HG03378 (cell line): ENCODE measurements at regions not wholly inside any gene's neighbourhood (a gene's known extent, or its start where the extent isn't known, plus 50 kb on each side); places are given as distances from the start of the nearest gene placed in this dataset.

ENCODE experiments used
- ATAC-seq: cut with Tn5 transposase; IDR thresholded peaks from one replicate; pipeline ENCODE4 v1.9.1; 2021; ENCODE audit warnings: mild to moderate bottlenecking, moderate library complexity; ENCODE audit not compliant: unreplicated experiment

DNA sequence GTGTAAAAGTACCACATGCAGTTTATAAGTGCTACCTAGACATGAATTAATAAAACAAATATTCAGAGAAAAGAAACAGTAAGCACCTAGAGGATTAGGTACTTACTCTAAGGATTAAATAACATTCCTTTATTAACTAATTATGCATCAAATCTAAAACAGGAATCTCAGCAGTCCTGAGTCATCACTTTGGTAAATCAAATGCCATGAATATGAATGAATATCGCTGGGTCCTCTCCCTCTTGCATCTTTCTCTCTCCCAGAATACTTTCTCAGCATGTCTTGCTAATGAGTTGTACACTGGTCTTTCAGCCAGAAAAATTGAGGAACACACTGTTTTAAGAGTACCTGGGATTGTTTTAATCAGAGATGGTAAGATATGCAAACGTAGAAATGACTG, 225.5 kb upstream of the NFE2L3 start:
- ATAC-seq: no peak

DNA sequence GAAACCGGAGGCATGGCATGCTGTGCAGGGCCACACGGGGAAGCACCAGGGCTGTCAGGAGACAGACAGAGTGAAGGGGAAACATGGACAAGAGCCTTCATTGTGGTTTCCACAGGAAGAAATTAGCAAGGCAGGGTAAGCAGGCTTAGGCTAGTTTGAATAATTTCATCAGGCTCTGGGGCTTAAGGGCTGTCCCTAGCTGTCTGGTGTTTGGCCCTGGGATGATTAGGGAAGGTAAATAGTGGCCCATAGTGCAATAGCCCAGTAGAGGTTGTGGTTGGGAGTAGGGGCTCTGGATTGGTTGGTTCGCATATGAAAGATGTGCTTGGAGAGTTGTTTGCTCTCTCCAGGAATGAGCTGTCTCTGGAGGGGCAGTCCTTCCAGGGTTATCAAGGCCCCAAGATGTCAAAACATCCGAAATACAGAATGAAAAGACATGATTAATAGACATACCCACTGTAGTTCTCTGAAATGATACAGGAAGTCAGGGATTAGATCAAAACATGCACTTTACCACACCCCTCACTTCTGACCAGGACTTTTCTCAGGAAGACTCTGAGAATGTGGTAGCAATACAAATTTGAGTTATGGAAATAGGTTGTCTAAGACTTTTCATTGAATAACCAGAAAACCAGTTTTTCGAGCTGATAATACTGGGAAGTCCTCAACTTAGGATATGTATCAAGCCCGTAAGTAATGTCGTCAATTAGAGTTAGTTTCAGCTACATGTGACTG, 224.9 kb upstream of the NFE2L3 start:
- no peak for ATAC-seq

DNA sequence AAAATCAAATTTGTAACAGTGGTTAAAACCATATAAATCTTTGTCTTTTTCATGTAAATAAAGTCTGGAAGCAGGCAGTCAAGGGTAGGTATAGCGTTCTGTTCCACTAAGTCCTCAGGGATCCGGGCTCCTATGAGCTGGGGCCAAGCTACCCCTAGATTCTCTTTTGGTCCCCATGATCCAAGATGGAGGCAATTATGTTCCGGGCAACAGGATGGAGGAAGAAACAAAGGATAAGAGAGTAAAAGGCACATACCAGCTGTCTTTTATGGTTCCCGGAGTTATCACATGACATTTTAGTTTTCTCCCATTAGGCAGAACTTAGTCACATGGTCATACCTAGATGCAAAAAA, 224.4 kb upstream of the NFE2L3 start:
- no peak for ATAC-seq

DNA sequence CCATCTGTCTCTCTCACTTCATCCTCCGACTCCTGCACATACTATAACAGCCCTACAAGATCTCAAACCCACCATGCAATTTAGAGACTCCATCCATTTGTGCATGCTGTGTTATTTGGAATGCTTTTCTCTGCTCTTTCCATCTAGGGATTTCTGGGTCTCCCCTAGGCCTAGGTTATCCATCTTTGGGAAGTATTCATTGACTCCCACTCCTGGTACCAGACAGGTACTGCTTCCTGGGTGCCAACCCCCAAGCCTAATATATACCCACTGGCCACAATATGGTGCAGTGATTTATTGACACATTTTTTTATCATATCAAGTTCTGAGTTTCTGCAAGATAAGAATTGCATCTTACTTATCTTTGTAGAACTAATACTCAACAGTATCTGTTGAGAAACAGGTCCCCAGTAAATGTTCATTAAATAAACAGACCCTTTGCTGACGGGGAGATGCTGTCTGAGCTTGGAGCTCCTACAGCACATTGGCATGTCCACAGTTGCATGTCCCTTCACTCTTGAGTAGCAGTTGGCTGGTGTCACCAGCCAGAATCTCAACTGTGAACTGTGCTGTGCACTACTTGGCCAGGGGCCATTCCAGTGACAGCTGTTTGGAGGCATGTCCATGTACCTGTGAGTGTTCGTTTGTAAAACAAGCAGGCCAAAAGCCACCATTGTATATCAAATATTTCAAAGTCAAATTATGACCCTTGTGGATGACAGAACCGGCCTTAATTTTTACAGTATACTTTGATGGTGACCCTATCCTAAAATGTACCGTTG, 223.3 kb upstream of the NFE2L3 start:
- no peak for ATAC-seq

DNA sequence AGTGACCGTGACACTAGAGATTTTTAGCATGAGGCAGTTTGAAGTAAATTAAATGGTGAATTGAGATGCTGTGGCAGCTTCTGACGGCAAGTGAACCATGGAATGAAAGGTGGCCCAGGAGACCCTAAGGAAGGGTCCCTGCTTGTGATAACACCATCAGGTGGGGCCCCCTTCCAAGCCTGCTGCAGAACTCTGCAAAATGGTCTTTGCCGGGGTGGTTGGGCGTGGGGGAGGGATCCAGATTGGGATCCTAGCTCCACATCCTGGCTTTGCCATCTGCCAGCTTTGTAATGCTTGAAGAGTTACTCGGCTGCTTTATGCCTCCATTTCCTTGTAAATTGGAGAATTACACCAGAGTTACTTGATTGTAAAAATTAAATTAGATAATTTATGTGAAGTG, 222.6 kb upstream of the NFE2L3 start:
- no peak for ATAC-seq

DNA sequence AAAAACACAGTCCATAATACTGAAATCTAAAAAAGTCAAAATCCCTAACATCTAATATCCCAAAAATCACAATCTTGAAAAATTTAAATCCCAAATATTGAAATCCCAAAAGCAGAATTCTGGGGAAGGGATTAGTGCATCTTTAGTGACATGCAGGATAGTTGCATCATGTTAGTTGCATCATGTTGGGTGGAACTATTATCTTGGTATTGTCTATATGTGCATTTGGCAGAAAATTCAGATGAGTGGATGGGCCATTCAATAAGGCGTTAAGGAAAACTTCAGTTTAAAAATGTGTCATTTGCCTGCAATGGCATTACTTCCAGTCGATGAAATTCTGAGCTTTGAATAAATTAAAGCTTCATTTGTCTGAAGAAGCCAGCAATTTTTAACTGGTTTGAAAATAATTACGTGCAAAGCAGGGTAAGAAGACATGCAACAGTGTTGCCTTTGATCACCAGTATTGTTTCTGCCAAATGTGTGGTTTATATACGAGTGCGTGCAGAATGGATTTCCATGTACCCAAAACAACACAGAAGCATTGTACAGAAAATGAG, 221.4 kb upstream of the NFE2L3 start:
- no peak for ATAC-seq

DNA sequence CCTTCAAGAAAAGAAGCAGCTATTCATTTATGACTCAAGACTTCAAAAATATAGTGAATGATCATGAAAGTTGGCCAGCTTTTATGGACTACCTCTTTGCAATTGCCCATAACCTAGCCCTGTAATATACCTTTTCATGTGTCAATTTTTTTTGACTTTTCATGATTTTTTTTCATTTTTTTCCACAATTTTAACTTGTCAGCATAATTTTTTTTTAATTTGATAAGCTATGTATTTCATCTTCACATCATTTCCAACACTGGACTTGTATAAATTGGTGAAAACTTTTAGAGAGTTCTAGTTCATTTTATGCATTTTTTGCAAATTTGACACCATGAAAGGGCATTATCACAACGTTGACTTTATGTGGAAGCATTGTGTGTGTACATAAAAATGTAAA, 220.8 kb upstream of the NFE2L3 start:
- ATAC-seq: no peak

DNA sequence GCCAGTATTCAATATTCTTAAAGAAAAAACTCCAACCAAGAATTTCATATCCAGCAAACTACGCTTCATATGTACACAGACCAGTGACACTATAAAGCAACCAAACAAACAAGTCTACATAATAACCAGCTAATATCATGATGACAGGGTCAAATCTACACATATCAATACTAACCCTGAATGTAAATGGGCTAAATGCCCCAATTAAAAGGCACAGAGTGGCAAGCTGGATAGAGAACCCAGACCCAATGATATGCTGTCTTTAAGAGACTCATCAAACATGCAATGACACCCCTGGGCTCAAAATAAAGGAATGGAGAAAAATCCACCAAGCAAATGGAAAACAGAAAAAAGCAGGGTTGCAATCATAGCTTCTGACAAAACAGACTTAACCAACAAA, 218.1 kb upstream of the NFE2L3 start:
- no peak for ATAC-seq

DNA sequence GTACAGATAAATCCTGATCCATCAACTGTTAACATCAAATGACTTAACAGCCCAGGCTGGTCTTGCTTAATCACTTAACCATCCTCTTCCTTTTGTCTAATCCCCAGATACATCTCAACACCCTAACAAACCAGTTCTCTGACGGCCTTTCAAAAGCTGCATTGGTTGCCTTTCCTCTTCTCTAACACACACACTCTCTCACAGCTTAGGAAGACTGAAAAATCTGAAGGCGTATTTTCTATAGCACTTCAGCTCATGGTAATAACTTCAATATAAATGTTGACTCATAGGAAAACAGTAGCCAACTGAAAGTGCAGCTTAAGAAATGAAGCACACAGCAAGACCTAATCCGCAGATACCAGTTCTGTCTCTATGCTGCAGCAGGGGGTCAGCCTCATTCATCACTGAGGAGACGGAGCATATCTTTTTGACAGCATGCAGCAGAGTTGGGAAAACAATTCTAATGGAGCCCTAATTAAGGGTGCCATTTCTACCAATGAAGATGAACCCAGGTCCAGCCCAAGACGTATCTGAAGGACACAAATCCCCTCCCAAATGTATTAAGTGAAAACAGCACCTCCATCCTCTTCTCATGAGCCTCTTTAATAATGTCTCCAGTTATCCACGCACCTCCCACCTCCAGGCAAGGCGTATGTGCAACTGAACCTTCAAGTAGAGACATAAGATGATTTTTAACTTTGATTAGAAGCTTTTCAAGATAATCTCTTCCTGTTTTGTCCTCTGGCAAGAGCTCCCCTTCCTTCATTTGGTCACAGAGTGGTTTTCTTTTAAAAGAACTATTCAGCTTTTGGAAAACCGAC, 211.7 kb upstream of the NFE2L3 start:
- peak; percentile 6 for ATAC-seq

DNA sequence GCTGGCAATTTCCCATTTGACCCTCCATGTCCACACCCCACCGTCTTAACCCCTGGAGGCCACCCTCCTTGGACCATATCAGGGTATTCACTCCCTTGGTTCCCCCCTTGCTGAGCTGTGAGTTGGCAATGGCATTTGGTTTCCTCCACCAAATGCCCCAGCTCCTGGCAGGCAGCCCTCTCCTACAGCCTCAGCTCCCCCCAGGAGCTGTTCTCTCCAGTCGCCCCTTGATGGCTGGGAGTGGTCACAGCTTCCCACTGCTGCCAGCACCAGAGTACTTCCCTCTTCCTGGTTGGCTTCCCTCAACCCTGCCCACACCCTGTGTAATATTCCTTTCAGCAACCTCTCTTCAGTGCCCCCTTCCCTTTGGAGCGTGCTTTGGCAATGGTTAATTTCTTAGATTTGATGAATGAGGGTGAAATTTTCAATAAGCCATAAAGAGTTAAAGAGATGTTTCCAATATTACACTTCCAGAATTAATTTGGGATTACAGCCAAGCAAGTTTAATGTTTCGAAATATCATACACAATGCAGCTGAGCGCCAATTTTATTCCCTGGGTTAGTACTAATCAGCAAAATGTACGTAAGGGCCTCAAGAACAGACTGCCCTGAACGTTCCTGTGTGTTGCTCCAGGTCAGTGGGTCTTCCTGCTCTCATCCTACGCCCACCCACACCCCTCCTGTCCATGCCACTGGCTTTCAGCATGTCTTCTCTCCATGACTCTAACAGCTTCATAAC, 207.1 kb upstream of the NFE2L3 start:
- ATAC-seq: no peak

DNA sequence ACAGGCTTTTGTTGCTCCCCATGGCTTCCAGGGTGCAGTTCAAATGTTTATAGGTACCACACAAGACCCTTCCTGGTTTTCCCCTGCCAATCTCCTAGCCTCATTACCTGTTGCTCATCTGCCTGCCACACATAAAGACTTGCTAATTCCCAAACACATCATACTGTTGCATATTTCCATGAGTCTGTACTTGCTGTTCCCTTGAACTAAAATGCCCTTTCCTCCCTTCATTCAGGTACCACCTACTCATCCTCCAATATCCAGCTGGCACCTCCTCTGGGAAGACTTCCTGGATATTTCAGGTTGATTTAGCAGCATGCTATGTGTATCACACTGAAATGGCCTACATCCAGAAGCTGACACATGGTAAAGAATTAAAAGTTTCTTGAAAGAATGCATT, 206.4 kb upstream of the NFE2L3 start:
- no peak for ATAC-seq

DNA sequence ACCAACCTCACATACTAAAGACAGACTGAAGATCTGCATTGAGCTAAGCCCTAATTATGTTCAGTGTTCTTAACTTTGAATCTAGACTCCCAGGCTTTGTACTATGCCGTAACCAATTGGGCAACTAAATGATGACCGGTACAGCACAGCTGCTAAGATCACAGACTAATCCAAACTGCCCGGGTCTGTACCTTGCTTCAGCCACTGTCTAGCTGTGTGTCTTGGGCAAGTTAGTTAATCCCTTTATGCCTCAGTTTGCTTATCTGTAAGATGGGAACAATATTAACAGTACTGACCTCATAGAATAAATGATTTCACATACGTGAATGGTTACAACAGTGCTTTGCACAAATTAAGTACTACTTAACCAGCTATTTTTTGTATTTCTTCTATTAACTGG, 205.8 kb upstream of the NFE2L3 start:
- ATAC-seq: no peak

DNA sequence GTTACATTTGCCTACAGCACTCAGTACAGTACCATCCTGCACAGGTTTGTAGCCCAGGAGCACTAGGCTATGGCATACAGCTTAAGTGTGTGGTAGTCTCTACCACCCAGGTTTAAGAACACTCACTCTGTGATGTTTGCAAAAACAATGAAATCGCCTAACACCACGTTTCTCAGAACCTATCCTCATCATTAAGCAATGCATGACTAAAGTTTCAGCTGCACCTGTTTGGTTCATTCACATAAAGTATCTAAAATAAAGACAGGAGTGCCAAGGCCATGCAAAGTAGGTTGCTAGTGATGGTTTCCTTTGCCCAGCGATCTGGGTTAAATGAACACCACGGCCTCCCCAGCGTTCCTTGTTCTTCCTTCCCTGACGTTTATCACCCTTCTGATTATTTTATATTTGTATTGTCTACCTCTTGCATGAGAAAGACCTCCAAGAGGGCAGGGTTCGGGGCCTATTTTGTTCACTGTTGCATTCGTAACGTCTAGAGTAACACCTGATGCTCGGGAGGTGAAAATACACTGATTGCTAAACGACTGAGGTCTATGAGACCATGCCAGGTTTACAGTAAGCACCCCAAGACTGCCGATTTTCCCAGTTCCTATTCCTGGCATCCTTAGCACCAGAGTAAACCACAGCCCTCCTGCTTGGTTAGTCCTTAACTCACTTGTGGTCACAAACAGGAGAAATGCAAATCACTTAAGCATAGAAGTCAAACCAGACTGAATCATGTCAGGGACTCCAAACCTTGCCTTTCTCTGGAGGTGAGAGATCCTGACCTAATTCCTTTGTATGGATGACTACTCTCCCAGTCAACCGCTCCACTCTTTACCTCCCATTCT, 204.1 kb upstream of the NFE2L3 start:
- no peak for ATAC-seq

DNA sequence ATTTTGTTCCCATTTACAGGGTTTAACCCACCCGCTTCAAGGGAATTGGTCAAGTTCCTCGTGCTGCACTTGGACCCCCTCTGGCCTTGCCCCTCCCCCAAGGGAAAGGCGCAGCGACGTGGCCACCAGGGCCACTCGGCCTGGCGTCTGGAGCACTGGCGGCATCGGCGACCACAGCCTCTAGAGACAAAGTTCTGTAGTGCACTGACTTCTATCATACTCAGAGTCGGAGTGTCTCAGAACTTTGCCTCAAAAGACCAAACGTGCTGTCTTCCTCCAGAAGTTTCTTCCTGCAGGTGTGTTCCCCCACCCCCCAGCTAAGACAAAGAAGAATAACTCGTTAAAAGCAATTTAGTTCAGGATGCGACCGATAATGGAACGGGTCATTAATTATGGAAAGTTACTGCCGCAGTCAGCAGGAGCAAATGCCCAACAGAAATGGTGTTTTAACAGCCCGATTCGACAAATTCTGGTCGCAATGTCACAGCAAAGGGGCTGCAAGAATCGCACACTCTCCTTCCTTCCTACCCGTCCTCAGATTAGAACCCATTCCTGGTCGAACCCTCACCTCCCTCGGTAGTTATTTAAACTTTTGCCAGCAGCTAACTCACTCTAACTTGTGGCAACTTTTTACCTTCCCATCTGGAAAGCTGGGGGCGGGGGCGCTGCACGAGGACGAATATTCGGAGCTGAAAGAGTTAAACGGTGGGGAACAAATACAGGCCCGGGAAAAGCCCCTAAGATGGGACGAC, 202.1 kb upstream of the NFE2L3 start:
- no peak for ATAC-seq

DNA sequence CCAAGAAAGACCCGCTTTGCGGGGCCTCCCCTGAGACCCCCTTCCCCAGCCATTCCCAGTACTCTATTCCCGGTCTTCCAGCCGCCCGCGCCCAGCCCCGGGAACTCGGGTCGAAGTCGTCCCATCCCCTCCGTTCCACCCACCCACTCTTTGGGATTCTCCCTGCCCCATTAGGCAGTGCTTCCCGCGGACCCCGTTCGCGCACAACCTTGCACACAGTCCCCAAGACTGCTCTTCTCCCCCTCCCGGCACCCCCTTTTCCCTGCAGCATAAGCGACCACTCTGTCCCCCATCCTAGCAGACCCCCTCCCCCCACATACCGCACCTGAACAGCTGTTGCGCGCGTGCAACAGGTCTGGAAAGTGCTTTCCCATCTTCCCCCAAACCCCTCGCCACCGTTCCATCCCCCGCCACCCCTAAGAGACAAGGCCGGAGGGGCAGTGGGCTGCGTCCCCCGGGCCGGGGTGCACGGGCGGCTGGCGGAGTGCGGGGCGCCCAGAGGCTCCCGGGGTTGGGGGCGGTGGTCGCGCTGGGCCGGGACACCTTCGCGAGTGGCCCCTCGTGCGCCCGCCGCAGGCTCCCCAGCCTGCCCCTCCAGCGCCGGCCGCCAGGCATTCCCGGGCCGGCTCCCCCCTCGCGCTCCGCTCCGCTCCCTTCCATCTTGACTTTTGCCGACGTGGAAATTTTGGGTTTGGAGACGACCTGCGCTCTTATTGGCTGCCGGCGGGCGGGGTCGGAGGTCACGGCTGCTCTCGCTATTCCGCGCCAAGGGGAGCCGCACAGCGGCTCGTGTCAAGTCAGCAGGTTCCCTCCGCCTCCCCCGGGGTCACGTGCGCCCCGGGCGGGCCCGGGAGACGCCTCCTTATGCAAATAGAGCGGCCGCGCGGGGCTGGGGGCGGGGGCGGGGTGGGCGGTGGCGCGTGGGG, 201.2 kb upstream of the NFE2L3 start:
- ATAC-seq: peak; percentile 58

DNA sequence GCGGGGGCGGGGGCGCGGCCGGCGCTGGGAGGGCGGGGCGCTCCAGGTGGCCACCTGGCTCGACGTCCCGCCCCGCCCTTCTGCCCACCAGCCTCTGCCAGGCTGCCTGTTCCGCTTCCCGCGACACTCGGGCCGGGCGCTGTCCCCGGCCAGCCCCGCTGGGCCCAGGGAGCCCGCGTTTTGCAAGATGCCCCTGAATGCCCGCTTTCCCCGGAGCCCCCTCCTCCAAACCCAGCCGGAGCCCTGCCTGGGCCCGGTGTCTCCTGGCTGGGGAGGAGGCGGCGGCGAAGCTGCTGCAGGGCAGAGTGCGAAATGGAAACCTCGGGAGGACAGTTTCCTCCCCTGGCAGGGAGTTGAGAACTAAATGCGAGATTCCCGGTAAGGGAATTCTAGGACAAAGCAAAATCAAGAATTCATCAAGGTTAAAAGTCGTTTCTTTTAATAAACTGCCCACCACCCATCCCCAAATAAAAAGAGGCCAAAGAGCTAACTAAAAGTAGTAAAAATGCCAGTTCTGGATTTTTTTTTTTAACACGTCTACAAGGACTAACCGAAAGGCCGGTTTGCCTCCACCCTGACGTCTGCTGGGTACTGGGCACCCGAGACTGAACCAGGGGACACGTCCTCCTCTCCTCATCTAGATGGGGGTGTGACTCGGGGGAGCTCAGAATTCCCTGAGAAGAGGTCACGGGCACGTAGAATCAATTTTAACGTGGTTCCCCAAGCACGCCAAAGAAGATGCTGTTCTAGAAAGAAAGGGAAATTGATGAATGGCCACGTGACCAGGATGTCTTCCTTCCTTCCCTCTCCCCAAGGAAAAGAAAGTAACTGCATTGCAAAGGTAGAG, 200.4 kb upstream of the NFE2L3 start:
- ATAC-seq: peak; percentile 33
